ENCODE measurements at regions not wholly inside any gene's neighbourhood (a gene's known extent, or its start where the extent isn't known, plus 50 kb on each side); places are given as distances from the start of the nearest gene placed in this dataset.
A peak's percentile ranks its signal among the peaks of the same experiment; 100 is the strongest.

DNA sequence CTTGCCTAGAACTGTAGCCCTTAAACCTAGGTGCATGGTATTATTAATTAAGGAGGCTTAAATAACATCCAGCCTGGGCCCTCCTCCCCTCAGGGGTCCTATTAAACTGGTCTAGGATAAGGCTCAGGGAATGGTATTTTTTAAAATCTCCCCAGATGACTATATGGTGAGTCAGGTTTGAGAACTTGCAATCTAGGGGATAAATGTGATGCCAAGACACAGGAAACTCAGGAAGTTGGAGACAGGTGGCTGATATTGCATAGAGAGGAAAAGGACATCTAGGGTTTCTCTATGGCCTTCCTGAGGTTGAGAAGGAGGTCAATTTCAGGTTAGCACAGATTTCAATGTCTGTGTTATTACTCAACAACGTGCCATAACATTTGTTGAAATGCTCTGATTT, 581.0 kb downstream of the TLE1 start:
- Histone ChIP-seq H2AFZ (ENCODE audit: low read depth, low read length) (no peak overlapping the region), H3K14ac (ENCODE audit: low read length in 2 of 2) (no peak overlapping the region), H2BK12ac (ENCODE audit: low read length in 2 of 2) (no peak overlapping the region), H3K4me2 (ENCODE audit: low read length, poor library complexity, severe bottlenecking) (no peak overlapping the region), H3K9ac (ENCODE audit: low read length) (no peak overlapping the region), H2AK5ac (ENCODE audit: low read length, severe bottlenecking) (no peak overlapping the region), H3K27me3 (ENCODE audit: control insufficient read depth in 1 of 2, insufficient read depth in 1 of 2, low read length in 2 of 2) (no peaks in the 10 kb centered on the region), H2BK5ac (ENCODE audit: low read depth, low read length, poor library complexity, severe bottlenecking) (no peak overlapping the region), H2BK15ac (ENCODE audit: low read depth, poor library complexity, severe bottlenecking) (no peak overlapping the region), H3K79me1 (replicated peaks; ENCODE audit: low read length, poor library complexity, severe bottlenecking) (no peaks in the 10 kb centered on the region), H3K18ac (ENCODE audit: low read depth in 1 of 2, low read length in 2 of 2) (no peak overlapping the region), H3K23ac (ENCODE audit: low read length in 2 of 2) (no peak overlapping the region), H3K27ac (ENCODE audit: low read length, poor library complexity, severe bottlenecking) (no peak overlapping the region), H4K91ac (ENCODE audit: low read length) (no peak overlapping the region), H3K4me3 (ENCODE audit: insufficient read depth in 1 of 2, low read depth in 1 of 2, low read length in 2 of 2) (no peak overlapping the region), H3K36me3 (ENCODE audit: control insufficient read depth in 1 of 2, insufficient read depth in 2 of 2, low read depth in 1 of 2, low read length in 2 of 2) (no peaks in the 10 kb centered on the region), H2BK120ac (ENCODE audit: low read depth, low read length) (no peak overlapping the region), H4K8ac (ENCODE audit: low read length) (no peak overlapping the region), H3K4me1 (ENCODE audit: control insufficient read depth, insufficient read depth, low read depth, low read length) (no peaks in the 10 kb centered on the region), H3K9me3 (ENCODE audit: control insufficient read depth, low read length) (no peaks in the 10 kb centered on the region), H3K4ac (ENCODE audit: low read depth in 1 of 2, low read length in 2 of 2) (no peak overlapping the region)
- DNase-seq: no peak
- 85% methylated on average over 1 of the region's 1 CpG for WGBS

DNA sequence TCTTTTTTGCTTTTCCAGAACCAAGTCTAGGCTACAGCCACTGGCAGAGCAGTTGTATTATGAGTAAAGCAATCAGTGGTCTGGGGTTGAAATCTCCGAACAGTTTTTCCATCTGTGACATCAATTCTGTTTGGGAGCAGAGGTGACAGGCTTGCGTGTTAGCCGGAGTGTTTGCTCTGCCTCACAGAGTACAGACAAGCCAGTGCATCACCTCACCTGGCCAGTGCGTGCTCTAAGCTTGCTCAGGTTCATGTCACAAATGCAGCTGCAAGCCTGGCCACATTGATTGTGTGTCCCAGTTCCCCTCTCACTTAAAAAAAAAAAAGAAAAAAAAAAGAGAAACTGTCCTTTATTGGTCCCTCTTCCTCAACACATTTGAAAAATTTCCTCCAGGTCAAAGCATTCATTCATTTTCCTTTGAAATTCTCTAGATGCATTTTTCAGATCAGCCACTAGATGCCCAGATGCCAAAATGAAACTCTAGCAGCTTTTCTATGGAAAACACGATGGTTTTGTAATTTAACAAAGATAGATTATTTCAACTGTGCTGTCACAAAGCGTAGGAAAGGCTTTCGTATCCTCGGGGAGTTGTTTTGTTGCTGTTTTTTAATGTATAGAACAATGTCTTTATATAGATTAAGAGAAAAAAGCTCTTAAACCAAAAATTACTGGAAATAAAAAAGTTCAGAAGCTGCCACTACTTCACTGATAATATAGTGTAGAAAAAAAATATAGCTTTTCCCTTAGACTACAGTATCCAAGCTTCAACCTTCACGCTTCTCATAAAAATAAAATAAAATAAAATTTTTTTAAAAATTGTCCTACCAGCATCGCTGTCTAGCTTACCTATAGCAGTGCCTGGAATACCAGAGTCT, 585.5 kb downstream of the TLE1 start:
- H3K4me2 ChIP-seq (ENCODE audit: low read length, poor library complexity, severe bottlenecking): no peak overlapping the region
- H4K8ac ChIP-seq (ENCODE audit: low read length): no peak overlapping the region
- H2AK5ac ChIP-seq (ENCODE audit: low read length, severe bottlenecking): no peak overlapping the region
- H2AFZ ChIP-seq (ENCODE audit: low read depth, low read length): no peak overlapping the region
- no peaks in the 10 kb centered on the region for H3K79me1 ChIP-seq (replicated peaks; ENCODE audit: low read length, poor library complexity, severe bottlenecking)
- no peaks in the 10 kb centered on the region for H3K9me3 ChIP-seq (ENCODE audit: control insufficient read depth, low read length)
- no peak overlapping the region for H2BK15ac ChIP-seq (ENCODE audit: low read depth, poor library complexity, severe bottlenecking)
- no peak overlapping the region for H2BK5ac ChIP-seq (ENCODE audit: low read depth, low read length, poor library complexity, severe bottlenecking)
- H3K4ac ChIP-seq (ENCODE audit: low read depth in 1 of 2, low read length in 2 of 2): no peak overlapping the region
- no peak overlapping the region for H2BK12ac ChIP-seq (ENCODE audit: low read length in 2 of 2)
- 96% methylated on average over 7 of the region's 10 CpGs for WGBS
- no peak overlapping the region for H3K23ac ChIP-seq (ENCODE audit: low read length in 2 of 2)
- no peaks in the 10 kb centered on the region for H3K36me3 ChIP-seq (ENCODE audit: control insufficient read depth in 1 of 2, insufficient read depth in 2 of 2, low read depth in 1 of 2, low read length in 2 of 2)
- H3K18ac ChIP-seq (ENCODE audit: low read depth in 1 of 2, low read length in 2 of 2): peak overlapping the region in 1 of 2 experiments; percentile 46
- H3K9ac ChIP-seq (ENCODE audit: low read length): no peak overlapping the region
- H3K14ac ChIP-seq (ENCODE audit: low read length in 2 of 2): no peak overlapping the region
- H2BK120ac ChIP-seq (ENCODE audit: low read depth, low read length): no peak overlapping the region
- H3K4me3 ChIP-seq (ENCODE audit: insufficient read depth in 1 of 2, low read depth in 1 of 2, low read length in 2 of 2): no peak overlapping the region
- H4K91ac ChIP-seq (ENCODE audit: low read length): no peak overlapping the region
- no peak for DNase-seq
- no peak overlapping the region for H3K27ac ChIP-seq (ENCODE audit: low read length, poor library complexity, severe bottlenecking)
- no peaks in the 10 kb centered on the region for H3K27me3 ChIP-seq (ENCODE audit: control insufficient read depth in 1 of 2, insufficient read depth in 1 of 2, low read length in 2 of 2)
- H3K4me1 ChIP-seq (ENCODE audit: control insufficient read depth, insufficient read depth, low read depth, low read length): no peaks in the 10 kb centered on the region

DNA sequence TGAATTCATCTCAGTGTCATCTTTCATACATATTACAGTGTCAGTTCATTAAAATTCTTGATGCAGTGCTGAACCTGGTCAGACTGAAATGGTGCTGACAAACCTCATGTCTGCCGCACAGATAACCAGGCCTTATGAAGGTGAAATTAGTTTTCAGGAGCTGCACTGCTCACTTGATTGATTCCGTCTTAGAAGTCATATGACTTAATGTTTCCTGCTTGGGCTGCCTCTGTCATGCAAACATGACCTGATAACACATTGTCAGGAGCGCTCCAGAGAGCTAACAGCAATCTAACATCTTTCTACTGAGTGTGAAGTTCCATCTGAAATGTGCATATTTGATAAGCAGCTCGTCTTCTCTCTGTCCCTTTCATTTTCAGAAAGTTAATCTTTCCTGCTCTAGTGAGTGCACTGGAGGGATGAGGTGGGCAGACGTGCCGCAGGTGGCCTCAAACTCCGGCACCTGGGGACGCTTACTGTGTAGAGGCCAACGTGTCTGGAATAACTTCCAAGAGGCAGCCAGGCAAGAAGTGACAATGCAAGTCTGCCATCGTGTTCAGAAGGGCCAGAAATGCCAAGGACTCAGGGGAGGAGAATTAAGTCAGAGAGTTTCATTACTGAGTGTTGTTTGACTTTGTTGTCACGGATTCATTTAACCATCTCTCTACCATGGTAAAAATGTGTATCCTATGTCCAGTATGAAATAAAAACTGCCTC, 592.1 kb downstream of the TLE1 start:
- H3K4me1 ChIP-seq (ENCODE audit: control insufficient read depth, insufficient read depth, low read depth, low read length): no peaks in the 10 kb centered on the region
- no peak overlapping the region for H3K14ac ChIP-seq (ENCODE audit: low read length in 2 of 2)
- no peak for DNase-seq
- H4K8ac ChIP-seq (ENCODE audit: low read length): no peak overlapping the region
- H2BK120ac ChIP-seq (ENCODE audit: low read depth, low read length): no peak overlapping the region
- no peak overlapping the region for H3K27ac ChIP-seq (ENCODE audit: low read length, poor library complexity, severe bottlenecking)
- H2AFZ ChIP-seq (ENCODE audit: low read depth, low read length): no peak overlapping the region
- H3K18ac ChIP-seq (ENCODE audit: low read depth in 1 of 2, low read length in 2 of 2): no peak overlapping the region
- no peaks in the 10 kb centered on the region for H3K79me1 ChIP-seq (replicated peaks; ENCODE audit: low read length, poor library complexity, severe bottlenecking)
- H3K9ac ChIP-seq (ENCODE audit: low read length): no peak overlapping the region
- H2AK5ac ChIP-seq (ENCODE audit: low read length, severe bottlenecking): no peak overlapping the region
- H3K9me3 ChIP-seq (ENCODE audit: control insufficient read depth, low read length): peaks cover 13% of the 10 kb centered on the region
- no peak overlapping the region for H2BK5ac ChIP-seq (ENCODE audit: low read depth, low read length, poor library complexity, severe bottlenecking)
- no peak overlapping the region for H2BK15ac ChIP-seq (ENCODE audit: low read depth, poor library complexity, severe bottlenecking)
- no peak overlapping the region for H3K23ac ChIP-seq (ENCODE audit: low read length in 2 of 2)
- H4K91ac ChIP-seq (ENCODE audit: low read length): no peak overlapping the region
- no peaks in the 10 kb centered on the region for H3K27me3 ChIP-seq (ENCODE audit: control insufficient read depth in 1 of 2, insufficient read depth in 1 of 2, low read length in 2 of 2)
- no peak overlapping the region for H3K4me2 ChIP-seq (ENCODE audit: low read length, poor library complexity, severe bottlenecking)
- H2BK12ac ChIP-seq (ENCODE audit: low read length in 2 of 2): no peak overlapping the region
- no peaks in the 10 kb centered on the region for H3K36me3 ChIP-seq (ENCODE audit: control insufficient read depth in 1 of 2, insufficient read depth in 2 of 2, low read depth in 1 of 2, low read length in 2 of 2)
- H3K4me3 ChIP-seq (ENCODE audit: insufficient read depth in 1 of 2, low read depth in 1 of 2, low read length in 2 of 2): no peak overlapping the region
- no peak overlapping the region for H3K4ac ChIP-seq (ENCODE audit: low read depth in 1 of 2, low read length in 2 of 2)
- 91% methylated on average over 10 of the region's 11 CpGs for WGBS

DNA sequence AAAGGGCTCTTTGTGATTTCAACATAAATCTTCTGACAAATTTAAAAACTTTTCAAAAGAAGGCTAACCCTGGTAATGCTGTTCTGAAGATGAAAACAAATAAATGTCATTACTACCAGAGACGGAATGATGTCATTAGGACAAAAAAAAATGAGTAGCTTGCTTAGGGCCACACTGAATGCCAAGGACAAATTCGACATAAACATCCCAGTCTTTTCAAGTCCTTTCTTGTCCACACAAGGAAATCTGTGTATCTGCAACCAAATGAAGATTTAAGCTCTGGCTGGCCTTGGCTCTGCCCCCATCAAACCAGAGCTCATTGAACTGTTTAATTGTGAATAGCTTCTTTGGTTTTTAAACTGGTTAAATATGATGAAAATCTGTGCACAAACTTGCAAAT, 592.7 kb downstream of the TLE1 start:
- Histone ChIP-seq H3K4me3 (ENCODE audit: insufficient read depth in 1 of 2, low read depth in 1 of 2, low read length in 2 of 2) (no peak overlapping the region), H2BK120ac (ENCODE audit: low read depth, low read length) (no peak overlapping the region), H4K8ac (ENCODE audit: low read length) (no peak overlapping the region), H3K27ac (ENCODE audit: low read length, poor library complexity, severe bottlenecking) (no peak overlapping the region), H3K14ac (ENCODE audit: low read length in 2 of 2) (no peak overlapping the region), H3K9ac (ENCODE audit: low read length) (no peak overlapping the region), H3K23ac (ENCODE audit: low read length in 2 of 2) (no peak overlapping the region), H3K79me1 (replicated peaks; ENCODE audit: low read length, poor library complexity, severe bottlenecking) (no peaks in the 10 kb centered on the region), H2AK5ac (ENCODE audit: low read length, severe bottlenecking) (no peak overlapping the region), H3K18ac (ENCODE audit: low read depth in 1 of 2, low read length in 2 of 2) (no peak overlapping the region), H3K4me2 (ENCODE audit: low read length, poor library complexity, severe bottlenecking) (no peak overlapping the region), H3K4me1 (ENCODE audit: control insufficient read depth, insufficient read depth, low read depth, low read length) (no peaks in the 10 kb centered on the region), H3K27me3 (ENCODE audit: control insufficient read depth in 1 of 2, insufficient read depth in 1 of 2, low read length in 2 of 2) (no peaks in the 10 kb centered on the region), H3K4ac (ENCODE audit: low read depth in 1 of 2, low read length in 2 of 2) (no peak overlapping the region), H2BK15ac (ENCODE audit: low read depth, poor library complexity, severe bottlenecking) (no peak overlapping the region), H3K9me3 (ENCODE audit: control insufficient read depth, low read length) (peaks cover 13% of the 10 kb centered on the region), H2AFZ (ENCODE audit: low read depth, low read length) (no peak overlapping the region), H2BK12ac (ENCODE audit: low read length in 2 of 2) (no peak overlapping the region), H2BK5ac (ENCODE audit: low read depth, low read length, poor library complexity, severe bottlenecking) (no peak overlapping the region), H4K91ac (ENCODE audit: low read length) (no peak overlapping the region), H3K36me3 (ENCODE audit: control insufficient read depth in 1 of 2, insufficient read depth in 2 of 2, low read depth in 1 of 2, low read length in 2 of 2) (no peaks in the 10 kb centered on the region)
- DNase-seq: no peak
- WGBS: 88% methylated on average over 2 of the region's 2 CpGs

Data from mesenchymal stem cell (in vitro differentiated cells and primary cell).